Loucy (cell line): ENCODE measurements at regions not wholly inside any gene's neighbourhood (a gene's known extent, or its start where the extent isn't known, plus 50 kb on each side); places are given as distances from the start of the nearest gene placed in this dataset.

Experiments
- H2AFZ ChIP-seq: fragments of 200-600 bp; sonication (generic); 2 replicates; pipeline ENCODE4 v1.6.0; 2016; ENCODE audit warnings: antibody characterized with exemption, mild to moderate bottlenecking, low read length, moderate library complexity
- H3F3A ChIP-seq: fragments of 200-600 bp; 2 replicates; pipeline ENCODE4 v1.6.0; 2016; ENCODE audit warnings: antibody characterized with exemption, low read depth, mild to moderate bottlenecking
- H3K27me3 ChIP-seq: fragments of 200-600 bp; sonication (generic); 2 replicates; pipeline ENCODE4 v1.6.1; 2014; ENCODE audit warnings: low read length, mild to moderate bottlenecking; ENCODE audit not compliant: insufficient read depth, poor library complexity, severe bottlenecking
- H3K36me3 ChIP-seq: fragments of 200-600 bp; sonication (generic); 2 replicates; pipeline ENCODE4 v1.6.1; 2016; ENCODE audit warnings: low read length; ENCODE audit not compliant: insufficient read depth
- H3K4me1 ChIP-seq: fragments of 200-600 bp; sonication (generic); 2 replicates; pipeline ENCODE4 v1.5.1; 2014; ENCODE audit warnings: low read length, mild to moderate bottlenecking; ENCODE audit not compliant: insufficient read depth, poor library complexity, severe bottlenecking
- H3K4me2 ChIP-seq: fragments of 200-600 bp; sonication (generic); 2 replicates; pipeline ENCODE4 v1.6.0; 2014; ENCODE audit warnings: antibody characterized with exemption, low read length, low read depth, mild to moderate bottlenecking; ENCODE audit not compliant: poor library complexity, severe bottlenecking
- H3K4me3 ChIP-seq: fragments of 200-600 bp; sonication (generic); 2 replicates; pipeline ENCODE4 v1.5.1; 2014; ENCODE audit warnings: low read length, mild to moderate bottlenecking, mixed read lengths; ENCODE audit not compliant: poor library complexity, severe bottlenecking
- H3K79me2 ChIP-seq: fragments of 200-600 bp; sonication (generic); 2 replicates; pipeline ENCODE4 v1.6.1; 2014; ENCODE audit warnings: low read length; ENCODE audit not compliant: insufficient read depth
- H3K9ac ChIP-seq: fragments of 200-600 bp; sonication (generic); 2 replicates; pipeline ENCODE4 v1.6.0; 2014; ENCODE audit warnings: mild to moderate bottlenecking, low read depth, low read length, moderate library complexity; ENCODE audit not compliant: poor library complexity, severe bottlenecking
- H3K9me2 ChIP-seq: fragments of 200-600 bp; sonication (generic); replicated peaks from 2 replicates; pipeline ENCODE4 v1.6.1; 2016; ENCODE audit warnings: low read depth, low read length, mixed read lengths
- H3K9me3 ChIP-seq: fragments of 200-600 bp; sonication (generic); 2 replicates; pipeline ENCODE4 v1.6.1; 2014; ENCODE audit warnings: mild to moderate bottlenecking, antibody characterized with exemption, low read length, low read depth; ENCODE audit not compliant: insufficient read depth
- H4K20me1 ChIP-seq: fragments of 200-600 bp; sonication (generic); 2 replicates; pipeline ENCODE4 v1.6.0; 2014; ENCODE audit warnings: antibody characterized with exemption, low read length, mild to moderate bottlenecking; ENCODE audit not compliant: insufficient read depth, poor library complexity, severe bottlenecking
- EZH2phosphoT487 ChIP-seq: fragments of 200-600 bp; IDR thresholded peaks from 2 replicates; pipeline ENCODE4 v1.6.1; 2018; ENCODE audit warnings: antibody characterized with exemption, mild to moderate bottlenecking, moderate library complexity, borderline replicate concordance
- TF ChIP-seq, protein P1 (sequence below): fragments of 200-600 bp; sonication (generic); conservative IDR thresholded peaks from 2 replicates; pipeline ENCODE4 v1.5.1; 2014; ENCODE audit warnings: mild to moderate bottlenecking, antibody characterized with exemption, low read length

DNA sequence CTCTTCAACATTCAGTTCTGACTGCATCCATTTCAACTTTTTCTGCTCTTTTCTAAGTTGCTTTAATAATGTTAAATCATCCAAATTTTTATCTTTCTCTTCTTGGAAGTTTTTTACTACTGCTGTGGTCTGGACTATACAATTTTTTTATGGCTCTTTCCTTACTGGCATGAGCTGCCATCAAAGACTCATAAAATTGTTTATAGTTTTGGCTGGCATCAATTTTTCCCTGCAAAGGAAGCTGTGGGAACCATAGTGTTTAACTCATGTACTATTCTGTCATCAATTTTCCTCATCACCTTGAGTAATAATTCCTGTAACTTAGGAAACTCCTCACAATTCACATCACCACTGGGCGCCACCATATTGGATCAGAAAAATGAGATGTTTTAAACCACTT is 77.6 kb upstream of the A1CF start:
- Histone ChIP-seq H3K79me2 (no peaks in the 10 kb centered on the region), H3K9me3 (no peaks in the 10 kb centered on the region), H3K4me3 (no peak overlapping the region), H3K4me2 (no peak overlapping the region), H3K9ac (no peak overlapping the region), H2AFZ (no peak overlapping the region), H4K20me1 (no peaks in the 10 kb centered on the region), H3F3A (no peaks in the 10 kb centered on the region), H3K9me2 (no peaks in the 10 kb centered on the region), H3K36me3 (no peaks in the 10 kb centered on the region), H3K4me1 (no peaks in the 10 kb centered on the region), H3K27me3 (no peaks in the 10 kb centered on the region)
- TF ChIP-seq, protein P1, sequence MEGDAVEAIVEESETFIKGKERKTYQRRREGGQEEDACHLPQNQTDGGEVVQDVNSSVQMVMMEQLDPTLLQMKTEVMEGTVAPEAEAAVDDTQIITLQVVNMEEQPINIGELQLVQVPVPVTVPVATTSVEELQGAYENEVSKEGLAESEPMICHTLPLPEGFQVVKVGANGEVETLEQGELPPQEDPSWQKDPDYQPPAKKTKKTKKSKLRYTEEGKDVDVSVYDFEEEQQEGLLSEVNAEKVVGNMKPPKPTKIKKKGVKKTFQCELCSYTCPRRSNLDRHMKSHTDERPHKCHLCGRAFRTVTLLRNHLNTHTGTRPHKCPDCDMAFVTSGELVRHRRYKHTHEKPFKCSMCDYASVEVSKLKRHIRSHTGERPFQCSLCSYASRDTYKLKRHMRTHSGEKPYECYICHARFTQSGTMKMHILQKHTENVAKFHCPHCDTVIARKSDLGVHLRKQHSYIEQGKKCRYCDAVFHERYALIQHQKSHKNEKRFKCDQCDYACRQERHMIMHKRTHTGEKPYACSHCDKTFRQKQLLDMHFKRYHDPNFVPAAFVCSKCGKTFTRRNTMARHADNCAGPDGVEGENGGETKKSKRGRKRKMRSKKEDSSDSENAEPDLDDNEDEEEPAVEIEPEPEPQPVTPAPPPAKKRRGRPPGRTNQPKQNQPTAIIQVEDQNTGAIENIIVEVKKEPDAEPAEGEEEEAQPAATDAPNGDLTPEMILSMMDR, result no peak
- TF ChIP-seq EZH2phosphoT487, result no peak

DNA sequence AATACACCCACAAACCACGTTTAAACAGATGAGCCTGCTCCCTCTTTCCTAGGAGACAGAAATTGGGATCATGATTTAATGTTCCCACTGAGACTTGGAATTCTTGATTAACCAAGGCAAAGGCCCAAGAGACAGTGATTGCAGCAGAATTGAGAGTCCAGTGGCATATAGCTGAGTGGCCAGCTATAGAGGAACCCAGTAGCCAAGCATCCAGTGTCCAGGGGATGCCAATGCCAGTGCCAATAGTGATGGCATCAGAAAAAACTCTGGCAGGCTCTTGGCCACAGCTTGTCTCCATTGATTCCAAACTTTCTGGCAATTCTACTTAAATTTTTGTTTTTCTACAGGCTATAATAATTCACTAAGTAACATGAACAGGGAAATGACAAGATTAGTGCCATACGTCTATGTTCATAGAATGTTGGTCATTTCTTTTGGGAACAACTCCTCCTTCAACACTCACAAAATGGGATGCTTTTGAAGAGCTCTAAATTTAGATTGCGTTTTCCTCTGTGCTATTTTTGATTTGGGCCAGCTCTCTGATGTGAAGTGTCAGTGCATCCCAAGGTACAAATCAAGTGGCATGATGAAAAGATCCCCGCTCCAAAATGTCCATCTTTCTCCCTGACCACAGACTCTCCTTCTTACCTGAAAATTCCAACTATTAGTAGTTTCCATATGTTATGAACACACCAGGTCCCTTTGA is 83.1 kb upstream of the A1CF start:
- no peaks in the 10 kb centered on the region for H3K9me3 ChIP-seq
- no peaks in the 10 kb centered on the region for H3K27me3 ChIP-seq
- no peak for TF ChIP-seq EZH2phosphoT487
- TF ChIP-seq, protein P1, result no peak
- H3F3A ChIP-seq, result no peaks in the 10 kb centered on the region
- H2AFZ ChIP-seq, result no peak overlapping the region
- no peaks in the 10 kb centered on the region for H3K9me2 ChIP-seq
- H3K9ac ChIP-seq, result no peak overlapping the region
- H3K36me3 ChIP-seq, result no peaks in the 10 kb centered on the region
- no peaks in the 10 kb centered on the region for H3K4me1 ChIP-seq
- H3K4me2 ChIP-seq, result no peak overlapping the region
- no peak overlapping the region for H3K4me3 ChIP-seq
- H4K20me1 ChIP-seq, result no peaks in the 10 kb centered on the region
- no peaks in the 10 kb centered on the region for H3K79me2 ChIP-seq

DNA sequence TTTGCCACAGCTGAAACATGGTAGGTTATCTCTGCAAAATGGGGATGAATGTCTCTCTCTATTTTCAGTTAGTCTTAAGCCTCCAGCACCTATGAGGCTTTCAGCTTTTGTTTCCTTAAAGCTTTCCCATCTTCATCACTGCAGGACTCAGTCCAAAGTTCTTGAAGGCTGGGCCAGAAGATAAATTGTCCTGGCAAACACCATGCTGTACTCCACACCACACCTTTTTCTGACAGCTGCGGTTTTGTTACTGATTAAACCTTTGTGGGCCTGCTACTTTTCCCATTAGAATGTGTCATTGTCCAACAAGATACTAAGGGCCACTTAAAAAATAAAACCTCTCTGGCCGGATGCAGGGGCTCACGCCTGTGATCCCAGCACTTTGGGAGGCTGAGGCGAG is 87.2 kb upstream of the A1CF start:
- Histone ChIP-seq H3F3A (no peaks in the 10 kb centered on the region), H3K9me3 (no peaks in the 10 kb centered on the region), H3K4me3 (no peak overlapping the region), H3K36me3 (no peaks in the 10 kb centered on the region), H3K4me2 (no peak overlapping the region), H3K27me3 (no peaks in the 10 kb centered on the region), H3K4me1 (no peaks in the 10 kb centered on the region), H4K20me1 (no peaks in the 10 kb centered on the region), H3K79me2 (no peaks in the 10 kb centered on the region), H3K9ac (no peak overlapping the region), H2AFZ (no peak overlapping the region), H3K9me2 (no peaks in the 10 kb centered on the region)
- TF ChIP-seq, protein P1, result no peak
- TF ChIP-seq EZH2phosphoT487, result no peak
